ENCODE measurements at regions not wholly inside any gene's neighbourhood (a gene's known extent, or its start where the extent isn't known, plus 50 kb on each side); places are given as distances from the start of the nearest gene placed in this dataset.
"Not testable (repeated sequence)": the region's sequence is repeated elsewhere in the genome, so short reads cannot be mapped to it uniquely, and the experiment has no call there.

DNA sequence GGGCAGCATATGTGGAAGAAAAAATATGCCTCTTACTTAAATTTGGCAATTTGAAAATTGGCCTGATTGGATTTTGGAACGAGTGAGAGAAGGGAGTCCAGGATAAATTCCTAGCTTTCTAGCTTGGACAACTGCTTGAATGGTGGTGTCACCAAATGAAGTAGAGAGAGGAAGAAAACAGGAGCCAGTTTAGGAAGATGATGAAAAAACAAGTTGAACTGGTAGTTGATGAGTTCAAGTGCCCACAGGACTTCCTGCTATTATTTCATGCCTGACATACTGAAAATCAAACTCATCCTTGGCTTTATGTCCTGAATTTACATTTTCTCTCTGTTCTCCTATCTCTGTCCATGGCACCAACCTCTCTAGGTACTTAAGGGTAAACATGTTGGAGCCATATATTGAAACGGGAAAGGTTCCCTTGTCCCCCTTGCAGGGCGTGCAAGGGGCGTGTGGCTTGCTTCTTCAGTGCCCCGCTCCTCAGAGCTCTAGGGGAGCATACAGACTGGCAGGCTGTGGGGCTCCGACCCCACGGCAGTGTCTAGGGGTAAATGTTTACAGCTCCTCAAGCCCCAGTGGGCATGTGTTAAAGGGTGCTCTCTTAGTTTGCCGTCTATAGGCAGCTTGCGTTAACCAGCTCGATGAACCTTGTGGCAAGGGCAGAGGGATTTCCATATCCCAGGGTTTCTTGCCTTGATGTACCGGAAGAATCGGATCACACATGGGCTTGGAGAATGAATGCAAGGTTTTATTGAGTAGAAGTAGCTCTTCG lies 250.7 kb upstream of the PGRMC2 start:
- Histone ChIP-seq H3K9ac (ENCODE audit: low read length in 3 of 3) (no peak overlapping the region), H3K4me3 (ENCODE audit: low read length in 3 of 3) (no peak overlapping the region), H3K36me3 (ENCODE audit: control insufficient read depth in 2 of 3, insufficient read depth in 3 of 3, low read length in 3 of 3) (no peaks in the 10 kb centered on the region), H3K4me1 (ENCODE audit: control insufficient read depth in 2 of 3, insufficient read depth in 2 of 3, low read depth in 1 of 3, low read length in 3 of 3) (peaks cover 0 to 1% (median under 1%) of the 10 kb centered on the region in 3 donors), H3K27ac (ENCODE audit: low read depth in 2 of 2, low read length in 2 of 2) (no peak overlapping the region), H3K9me3 (ENCODE audit: control insufficient read depth in 2 of 3, insufficient read depth in 1 of 3, low read length in 3 of 3) (no peaks in the 10 kb centered on the region), H3K27me3 (ENCODE audit: control insufficient read depth, insufficient read depth, low read length) (no peaks in the 10 kb centered on the region)
- intact Hi-C loops (cut with DNase I) = no loop called here
- TF ChIP-seq, protein P1, sequence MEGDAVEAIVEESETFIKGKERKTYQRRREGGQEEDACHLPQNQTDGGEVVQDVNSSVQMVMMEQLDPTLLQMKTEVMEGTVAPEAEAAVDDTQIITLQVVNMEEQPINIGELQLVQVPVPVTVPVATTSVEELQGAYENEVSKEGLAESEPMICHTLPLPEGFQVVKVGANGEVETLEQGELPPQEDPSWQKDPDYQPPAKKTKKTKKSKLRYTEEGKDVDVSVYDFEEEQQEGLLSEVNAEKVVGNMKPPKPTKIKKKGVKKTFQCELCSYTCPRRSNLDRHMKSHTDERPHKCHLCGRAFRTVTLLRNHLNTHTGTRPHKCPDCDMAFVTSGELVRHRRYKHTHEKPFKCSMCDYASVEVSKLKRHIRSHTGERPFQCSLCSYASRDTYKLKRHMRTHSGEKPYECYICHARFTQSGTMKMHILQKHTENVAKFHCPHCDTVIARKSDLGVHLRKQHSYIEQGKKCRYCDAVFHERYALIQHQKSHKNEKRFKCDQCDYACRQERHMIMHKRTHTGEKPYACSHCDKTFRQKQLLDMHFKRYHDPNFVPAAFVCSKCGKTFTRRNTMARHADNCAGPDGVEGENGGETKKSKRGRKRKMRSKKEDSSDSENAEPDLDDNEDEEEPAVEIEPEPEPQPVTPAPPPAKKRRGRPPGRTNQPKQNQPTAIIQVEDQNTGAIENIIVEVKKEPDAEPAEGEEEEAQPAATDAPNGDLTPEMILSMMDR (IDR thresholded peaks at IDR 0.05; ENCODE audit: borderline replicate concordance, extremely low read depth, insufficient read depth) = no peak
- no peak for DNase-seq
- no peak for FAIRE-seq

DNA sequence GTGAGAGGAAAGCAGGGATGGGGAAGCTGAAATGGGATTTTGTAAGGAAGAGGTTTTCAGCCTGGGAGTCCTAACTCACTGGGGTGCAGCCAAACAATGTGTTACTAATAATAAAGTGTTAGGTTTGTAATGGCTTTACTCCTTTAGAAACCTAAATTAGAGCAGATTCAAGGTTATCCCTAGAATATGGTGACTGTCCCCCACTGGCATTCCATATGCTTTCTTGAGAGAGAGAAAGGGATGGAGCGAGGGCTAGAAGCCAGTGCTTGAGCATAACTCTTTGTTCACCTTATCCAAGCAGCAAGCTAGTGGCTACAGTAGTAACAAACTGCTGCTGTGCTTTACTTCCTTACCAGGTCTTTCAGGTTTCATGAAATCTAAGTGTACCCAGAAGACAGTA lies 249.1 kb upstream of the PGRMC2 start:
- no peak for FAIRE-seq
- TF ChIP-seq, protein P1 (IDR thresholded peaks at IDR 0.05; ENCODE audit: borderline replicate concordance, extremely low read depth, insufficient read depth) = no peak
- no peaks in the 10 kb centered on the region for H3K9me3 ChIP-seq (ENCODE audit: control insufficient read depth in 2 of 3, insufficient read depth in 1 of 3, low read length in 3 of 3)
- no peak for DNase-seq
- H3K9ac ChIP-seq (ENCODE audit: low read length in 3 of 3) = no peak overlapping the region
- no peaks in the 10 kb centered on the region for H3K27me3 ChIP-seq (ENCODE audit: control insufficient read depth, insufficient read depth, low read length)
- no peak overlapping the region for H3K4me3 ChIP-seq (ENCODE audit: low read length in 3 of 3)
- no peaks in the 10 kb centered on the region for H3K36me3 ChIP-seq (ENCODE audit: control insufficient read depth in 2 of 3, insufficient read depth in 3 of 3, low read length in 3 of 3)
- no peaks in the 10 kb centered on the region for H3K4me1 ChIP-seq (ENCODE audit: control insufficient read depth in 2 of 3, insufficient read depth in 2 of 3, low read depth in 1 of 3, low read length in 3 of 3)
- no peak overlapping the region for H3K27ac ChIP-seq (ENCODE audit: low read depth in 2 of 2, low read length in 2 of 2)
- intact Hi-C loops (cut with DNase I) = no loop called here

DNA sequence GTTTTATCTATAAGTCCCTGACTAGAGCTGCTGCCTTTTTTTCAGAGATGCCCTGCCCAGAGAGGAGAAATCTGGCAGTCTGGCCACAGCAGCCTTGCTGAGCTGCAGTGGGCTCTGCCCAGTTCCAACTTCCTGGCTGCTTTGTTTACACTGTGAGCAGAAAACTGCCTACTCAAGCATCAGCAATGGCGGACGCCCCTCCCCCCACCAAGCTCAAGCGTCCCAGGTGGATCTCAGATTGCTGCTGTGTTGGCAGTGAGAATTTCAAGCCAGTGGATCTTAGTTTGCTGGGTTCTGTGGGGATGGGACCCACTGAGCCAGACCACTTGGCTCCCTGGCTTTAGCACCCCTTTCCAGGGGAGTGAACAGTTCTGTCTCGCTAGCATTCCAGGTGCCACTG lies 247.9 kb upstream of the PGRMC2 start:
- H3K36me3 ChIP-seq (ENCODE audit: control insufficient read depth in 2 of 3, insufficient read depth in 3 of 3, low read length in 3 of 3); intact Hi-C loops (cut with DNase I); H3K27ac ChIP-seq (ENCODE audit: low read depth in 2 of 2, low read length in 2 of 2); H3K9ac ChIP-seq (ENCODE audit: low read length in 3 of 3); FAIRE-seq; H3K9me3 ChIP-seq (ENCODE audit: control insufficient read depth in 2 of 3, insufficient read depth in 1 of 3, low read length in 3 of 3); H3K27me3 ChIP-seq (ENCODE audit: control insufficient read depth, insufficient read depth, low read length); H3K4me3 ChIP-seq (ENCODE audit: low read length in 3 of 3); H3K4me1 ChIP-seq (ENCODE audit: control insufficient read depth in 2 of 3, insufficient read depth in 2 of 3, low read depth in 1 of 3, low read length in 3 of 3): not testable (repeated sequence)
- peak in 4 of 5 donors; percentile 33 to 80 (median 44) for DNase-seq

DNA sequence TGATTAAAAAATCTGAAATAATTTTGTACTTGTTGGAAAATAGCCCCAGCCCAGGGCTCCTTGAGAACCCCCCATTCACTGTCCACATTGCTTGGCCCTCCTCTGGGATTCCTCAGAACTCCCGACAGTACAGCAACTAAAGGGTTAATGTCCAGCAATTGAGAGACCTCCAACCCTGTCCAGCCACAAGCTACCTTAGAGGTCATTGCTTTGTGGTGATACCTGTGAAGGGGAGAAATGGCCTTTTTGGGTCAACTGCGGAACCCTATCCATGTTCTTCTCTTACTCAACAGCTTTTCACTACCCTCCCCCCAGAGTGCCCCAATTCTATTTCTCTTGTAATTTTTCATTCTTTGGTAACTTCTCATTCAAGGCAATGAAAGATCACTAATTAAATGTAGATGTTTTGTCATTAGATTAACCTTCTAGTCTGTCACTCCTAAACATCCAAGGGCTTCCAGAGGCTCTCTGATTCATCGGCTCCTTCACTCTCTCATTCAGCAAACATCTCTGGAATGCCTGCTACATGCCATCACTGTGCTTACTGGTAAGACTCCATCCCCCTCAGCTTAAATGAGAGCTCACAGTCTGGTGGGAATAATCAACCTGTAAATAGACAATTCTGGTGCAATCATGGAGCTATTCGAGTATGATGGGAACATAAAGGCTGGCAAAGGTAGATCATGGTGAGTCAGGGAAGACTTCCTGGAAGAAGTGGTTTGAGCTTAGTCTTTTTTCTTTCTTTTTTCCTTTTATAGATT lies 241.4 kb upstream of the PGRMC2 start:
- no peak for FAIRE-seq
- intact Hi-C loops (cut with DNase I) = no loop called here

More for the DNA sequence above, 241.4 kb upstream of the PGRMC2 start:
- peak overlapping the region; percentile 38 to 47 for H3K27ac ChIP-seq (ENCODE audit: low read depth in 2 of 2, low read length in 2 of 2)
- TF ChIP-seq, protein P1 (IDR thresholded peaks at IDR 0.05; ENCODE audit: borderline replicate concordance, extremely low read depth, insufficient read depth) = no peak
- H3K4me1 ChIP-seq (ENCODE audit: control insufficient read depth in 2 of 3, insufficient read depth in 2 of 3, low read depth in 1 of 3, low read length in 3 of 3) = peaks cover 0 to 8% (median 2%) of the 10 kb centered on the region in 3 donors
- peak in 1 of 5 donors; percentile 50 for DNase-seq
- no peaks in the 10 kb centered on the region for H3K9me3 ChIP-seq (ENCODE audit: control insufficient read depth in 2 of 3, insufficient read depth in 1 of 3, low read length in 3 of 3)
- H3K27me3 ChIP-seq (ENCODE audit: control insufficient read depth, insufficient read depth, low read length) = no peaks in the 10 kb centered on the region
- H3K9ac ChIP-seq (ENCODE audit: low read length in 3 of 3) = no peak overlapping the region
- no peak overlapping the region for H3K4me3 ChIP-seq (ENCODE audit: low read length in 3 of 3)
- no peaks in the 10 kb centered on the region for H3K36me3 ChIP-seq (ENCODE audit: control insufficient read depth in 2 of 3, insufficient read depth in 3 of 3, low read length in 3 of 3)
